Astrocyte of the cerebellum (primary cell): ENCODE measurements at regions not wholly inside any gene's neighbourhood (a gene's known extent, or its start where the extent isn't known, plus 50 kb on each side); places are given as distances from the start of the nearest gene placed in this dataset.
"Not testable (repeated sequence)": the region's sequence is repeated elsewhere in the genome, so short reads cannot be mapped to it uniquely, and the experiment has no call there.

ENCODE experiments used
- DNase-seq: peaks from one replicate; pipeline ENCODE4 v3.0.0-alpha.2; 2011; ENCODE audit warnings: low read depth
- H3K4me3 ChIP-seq: 2 replicates; pipeline ENCODE4 v1.5.1; 2011; ENCODE audit warnings: mild to moderate bottlenecking, low read depth, low read length, moderate library complexity
- CTCF ChIP-seq: IDR thresholded peaks from 2 replicates; pipeline ENCODE4 v1.5.1; 2012; ENCODE audit warnings: low read length, low read depth, moderate library complexity, mild to moderate bottlenecking; ENCODE audit errors: missing control alignments
- in situ Hi-C: cut with HindIII; loops from 2 replicates; pipeline ENCODE4 v1.10.0; 2017; ENCODE audit warnings: low sequenced_read_pairs

DNA sequence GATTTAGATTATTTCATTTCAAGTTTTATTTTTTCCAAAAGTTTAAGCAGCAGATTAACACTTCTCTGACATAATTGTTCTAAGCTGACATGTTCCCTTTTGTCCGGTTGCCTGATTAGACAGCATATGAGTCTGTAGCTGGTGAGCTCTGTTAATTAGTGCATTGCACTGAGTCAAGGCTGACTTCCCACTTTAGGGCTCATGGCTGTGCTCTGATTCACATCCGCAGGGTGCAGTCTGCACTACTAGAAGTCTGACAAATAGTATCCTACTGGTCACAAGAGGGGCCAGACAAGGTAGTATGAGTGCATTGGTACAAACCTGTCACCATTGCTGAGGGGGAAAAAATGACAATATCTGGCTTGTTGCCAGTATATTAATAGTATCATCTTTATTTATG lies 443.9 kb upstream of the ZNF804A start:
- no peak overlapping the region for H3K4me3 ChIP-seq
- no peak for TF ChIP-seq CTCF
- DNase-seq = no peak
- in situ Hi-C loops = no loop called here

DNA sequence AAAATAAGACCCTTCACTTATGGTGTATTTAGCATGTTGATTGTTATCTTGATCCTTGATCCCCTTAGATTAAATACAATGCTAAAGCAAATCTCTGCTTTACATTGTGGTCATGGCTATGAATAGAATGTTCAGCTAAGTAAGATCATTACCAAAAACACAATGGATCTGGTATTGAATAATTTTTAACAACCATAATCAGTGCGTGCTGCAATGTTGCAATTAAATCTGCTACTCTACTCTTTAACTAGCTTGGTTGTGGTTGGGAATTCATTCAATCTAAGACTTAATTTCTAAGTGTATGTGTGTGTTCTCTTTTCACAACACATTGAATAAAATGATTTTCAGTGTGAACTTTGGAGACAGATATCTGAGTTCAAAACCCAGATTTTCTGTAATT lies 442.5 kb upstream of the ZNF804A start:
- in situ Hi-C loops = no loop called here
- H3K4me3 ChIP-seq = no peak overlapping the region
- no peak for TF ChIP-seq CTCF

GRCh38 chr2:184157141-184157540 lies 441.2 kb upstream of the ZNF804A start:
- no peak for DNase-seq
- no peak overlapping the region for H3K4me3 ChIP-seq
- TF ChIP-seq CTCF = no peak
- in situ Hi-C loops = no loop called here

More for the DNA sequence above, 442.5 kb upstream of the ZNF804A start:
- no peak for DNase-seq

DNA sequence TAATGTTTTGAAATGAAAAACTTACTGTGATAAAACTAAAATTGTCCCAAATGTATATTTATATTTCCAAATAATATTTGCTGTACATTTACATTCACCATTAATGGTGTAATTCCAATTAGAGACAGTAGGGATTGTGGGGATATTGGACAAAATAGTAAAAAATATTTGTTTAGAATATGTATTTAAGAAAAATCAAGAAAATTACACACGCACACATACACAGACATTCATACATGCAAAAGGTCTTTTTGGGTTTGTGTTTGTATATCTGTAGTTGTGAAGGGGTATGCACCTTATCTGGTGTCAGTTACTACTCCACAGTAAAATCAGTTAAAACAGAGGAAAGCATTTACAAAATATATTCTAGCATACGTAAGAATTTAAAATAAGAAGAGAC lies 435.9 kb upstream of the ZNF804A start:
- TF ChIP-seq CTCF = no peak
- in situ Hi-C loops = no loop called here
- DNase-seq = no peak
- H3K4me3 ChIP-seq = no peak overlapping the region

- H3K4me3 ChIP-seq, DNase-seq, in situ Hi-C loops: not testable (repeated sequence)
Measured at GRCh38 chr2:184168823-184169222, 429.5 kb upstream of the ZNF804A start.

DNA sequence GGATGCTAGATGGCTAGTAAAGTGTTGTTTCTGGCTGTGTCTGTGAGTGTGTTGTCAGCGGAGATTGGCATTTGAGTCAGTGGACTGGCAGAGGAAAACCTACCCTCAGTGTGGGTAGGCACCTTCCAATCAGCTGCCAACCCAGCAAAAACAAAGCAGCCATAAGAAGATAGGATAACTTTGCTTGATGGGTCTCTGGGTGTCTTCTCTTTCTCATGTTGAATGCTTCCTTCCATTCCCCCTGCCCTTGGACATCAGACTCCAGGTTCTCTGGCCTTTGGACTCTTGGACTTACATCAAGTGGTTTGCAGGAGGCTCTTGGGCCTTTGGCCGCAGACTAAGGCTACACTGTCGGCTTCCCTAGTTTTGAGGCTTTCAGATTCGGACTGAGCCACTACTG lies 429.0 kb upstream of the ZNF804A start:
- in situ Hi-C loops = no loop called here
- no peak for DNase-seq
- no peak overlapping the region for H3K4me3 ChIP-seq
- TF ChIP-seq CTCF = no peak

DNA sequence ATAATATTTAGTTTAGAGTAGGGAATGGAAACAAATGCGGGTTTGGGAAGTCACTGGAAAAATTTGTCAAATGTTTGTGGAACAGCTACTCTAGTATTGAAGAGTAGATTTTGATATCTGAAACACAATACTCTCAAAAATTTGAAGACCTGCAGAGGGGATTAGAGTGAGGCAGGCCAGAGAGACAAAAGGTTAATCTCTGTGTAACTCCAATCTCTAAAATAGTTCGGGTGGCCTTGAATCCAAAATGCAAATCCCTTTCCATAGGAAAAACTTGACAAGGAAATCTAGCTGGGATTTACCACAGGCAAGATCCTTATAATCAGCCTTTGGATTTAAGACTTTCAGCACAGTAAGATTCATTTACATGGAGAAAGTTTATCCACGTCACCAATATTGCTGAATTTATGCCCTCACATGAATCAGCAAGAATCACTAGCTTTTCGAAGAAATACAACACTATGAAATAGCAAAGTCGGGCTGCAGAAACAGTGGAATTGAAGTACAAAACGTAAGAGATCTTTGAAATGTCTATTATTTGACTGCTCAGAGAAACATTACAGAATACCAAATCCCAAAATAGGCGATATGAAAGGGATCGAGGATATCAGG lies 423.7 kb upstream of the ZNF804A start:
- in situ Hi-C loops = no loop called here
- no peak for TF ChIP-seq CTCF
- no peak overlapping the region for H3K4me3 ChIP-seq
- no peak for DNase-seq
